MCF 10A (cell line): ENCODE measurements at regions not wholly inside any gene's neighbourhood (a gene's known extent, or its start where the extent isn't known, plus 50 kb on each side); places are given as distances from the start of the nearest gene placed in this dataset.

Source experiments
- BruUV-seq: library from RNA; stranded (reverse); fragments of 400-500 nt; replicated peaks from 2 replicates; lab custom pipeline; 2021; lab: Mats Ljungman, UMichigan
- CTCF ChIA-PET: fragments of 300-600 bp; sonication (Branson Sonifier 250); formaldehyde crosslinking; extraction: SDS; loops from one replicate; lab custom pipeline; 2021; ENCODE audit warnings: antibody characterized with exemption, inconsistent platforms; lab: Yijun Ruan, JAX
- POLR2A ChIA-PET: fragments of 300-600, 350-650 bp; sonication (Branson Sonifier 250); formaldehyde crosslinking; extraction: SDS; loops from one replicate; lab custom pipeline; 2020; ENCODE audit warnings: antibody characterized with exemption, inconsistent platforms; lab: Yijun Ruan, JAX
- DNase-seq: peaks from one replicate; pipeline ENCODE4 v3.0.0-alpha.2; 2018; ENCODE audit not compliant: unreplicated experiment
- H3K27ac Mint-ChIP-seq: one replicate; pipeline ENCODE4 v1.8.0; 2022; ENCODE audit warnings: mild to moderate bottlenecking, low read depth, mixed read lengths; ENCODE audit not compliant: unreplicated experiment
- H3K27me3 Mint-ChIP-seq: one replicate; pipeline ENCODE4 v1.8.0; 2022; ENCODE audit warnings: mixed read lengths; ENCODE audit not compliant: insufficient read depth, unreplicated experiment
- H3K36me3 Mint-ChIP-seq: one replicate; pipeline ENCODE4 v1.8.0; 2022; ENCODE audit warnings: mild to moderate bottlenecking, moderate library complexity, mixed read lengths; ENCODE audit not compliant: insufficient read depth, unreplicated experiment
- H3K4me1 Mint-ChIP-seq: one replicate; pipeline ENCODE4 v1.8.0; 2022; ENCODE audit warnings: mixed read lengths; ENCODE audit not compliant: insufficient read depth, unreplicated experiment
- H3K4me3 Mint-ChIP-seq: one replicate; pipeline ENCODE4 v1.8.0; 2022; ENCODE audit warnings: mild to moderate bottlenecking, moderate library complexity, mixed read lengths; ENCODE audit not compliant: unreplicated experiment
- H3K9me3 Mint-ChIP-seq: one replicate; pipeline ENCODE4 v1.8.0; 2022; ENCODE audit warnings: mixed read lengths; ENCODE audit not compliant: unreplicated experiment
- intact Hi-C: fragments of 100-400 bp; cut with micrococcal nuclease; formaldehyde crosslinking; loops from 2 replicates; pipeline ENCODE4 v1.14.1; 2022
- TF ChIP-seq, protein P1 (sequence below): fragments of 200-600 bp; IDR thresholded peaks from one replicate; pipeline ENCODE4 v1.8.0; 2022; ENCODE audit warnings: antibody characterized with exemption, mild to moderate bottlenecking; ENCODE audit not compliant: unreplicated experiment

DNA sequence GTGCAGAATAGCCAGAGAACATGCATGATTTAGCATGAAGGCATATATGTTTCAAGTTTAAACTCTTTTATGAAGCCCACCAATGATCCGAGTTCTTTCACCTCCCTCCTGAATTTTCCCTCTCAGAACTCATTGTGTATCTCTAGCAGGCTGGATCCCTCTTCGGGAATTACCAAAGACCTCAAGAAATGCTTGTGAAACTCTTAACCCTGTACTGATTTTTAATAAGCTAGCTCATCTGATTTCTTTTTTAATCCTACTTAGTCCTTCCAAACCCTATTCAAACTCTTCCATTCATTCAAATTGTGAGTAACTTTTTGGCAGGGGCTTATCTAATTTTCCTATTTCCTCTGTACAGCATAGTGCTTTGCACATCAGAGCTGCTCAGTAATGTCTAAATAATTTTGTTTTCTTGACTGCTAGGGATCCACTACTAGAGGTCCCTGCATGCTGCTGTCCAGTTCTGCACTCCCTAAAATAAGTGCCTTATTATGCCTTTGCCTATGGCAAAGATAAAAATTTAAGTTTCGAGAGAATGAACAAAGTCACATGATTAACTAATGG lies 723.8 kb downstream of the CDH11 start:
- ChIA-PET POLR2A (interaction anchor here (0.9 kb wide), 1 partner anchor 201 kb away, joined by 3 read pairs; no protein-coding TSS in a partner anchor), CTCF (no interaction called here)
- BruUV-seq = no TSS peak
- Mint-ChIP-seq H3K4me3 (no peak overlapping the region), H3K4me1 (peaks cover 5% of the 10 kb centered on the region), H3K36me3 (peaks cover 2% of the 10 kb centered on the region), H3K27ac (no peak overlapping the region), H3K9me3 (no peaks in the 10 kb centered on the region), H3K27me3 (no peaks in the 10 kb centered on the region)
- no peak for DNase-seq
- TF ChIP-seq, protein P1, sequence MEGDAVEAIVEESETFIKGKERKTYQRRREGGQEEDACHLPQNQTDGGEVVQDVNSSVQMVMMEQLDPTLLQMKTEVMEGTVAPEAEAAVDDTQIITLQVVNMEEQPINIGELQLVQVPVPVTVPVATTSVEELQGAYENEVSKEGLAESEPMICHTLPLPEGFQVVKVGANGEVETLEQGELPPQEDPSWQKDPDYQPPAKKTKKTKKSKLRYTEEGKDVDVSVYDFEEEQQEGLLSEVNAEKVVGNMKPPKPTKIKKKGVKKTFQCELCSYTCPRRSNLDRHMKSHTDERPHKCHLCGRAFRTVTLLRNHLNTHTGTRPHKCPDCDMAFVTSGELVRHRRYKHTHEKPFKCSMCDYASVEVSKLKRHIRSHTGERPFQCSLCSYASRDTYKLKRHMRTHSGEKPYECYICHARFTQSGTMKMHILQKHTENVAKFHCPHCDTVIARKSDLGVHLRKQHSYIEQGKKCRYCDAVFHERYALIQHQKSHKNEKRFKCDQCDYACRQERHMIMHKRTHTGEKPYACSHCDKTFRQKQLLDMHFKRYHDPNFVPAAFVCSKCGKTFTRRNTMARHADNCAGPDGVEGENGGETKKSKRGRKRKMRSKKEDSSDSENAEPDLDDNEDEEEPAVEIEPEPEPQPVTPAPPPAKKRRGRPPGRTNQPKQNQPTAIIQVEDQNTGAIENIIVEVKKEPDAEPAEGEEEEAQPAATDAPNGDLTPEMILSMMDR = no peak
- intact Hi-C loops = no loop called here

DNA sequence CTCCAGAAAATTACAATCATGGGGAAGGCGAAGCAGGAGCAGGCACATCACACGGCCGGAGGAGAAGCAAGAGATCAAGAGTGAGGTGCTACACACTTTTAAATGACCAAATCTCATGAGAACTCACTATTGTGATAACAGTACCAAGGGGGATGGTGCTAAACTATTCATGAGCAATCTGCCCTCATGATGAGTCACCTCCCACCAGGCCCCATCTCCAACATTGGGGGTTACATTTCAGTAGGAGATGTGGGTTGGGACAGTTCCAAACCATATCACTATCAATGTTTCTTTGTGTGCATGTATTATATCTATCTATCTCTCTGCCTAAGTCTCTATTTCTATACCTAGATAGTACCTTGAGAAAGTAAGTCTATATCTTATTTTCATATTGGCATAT lies 724.8 kb downstream of the CDH11 start:
- TF ChIP-seq, protein P1 = no peak

DNA sequence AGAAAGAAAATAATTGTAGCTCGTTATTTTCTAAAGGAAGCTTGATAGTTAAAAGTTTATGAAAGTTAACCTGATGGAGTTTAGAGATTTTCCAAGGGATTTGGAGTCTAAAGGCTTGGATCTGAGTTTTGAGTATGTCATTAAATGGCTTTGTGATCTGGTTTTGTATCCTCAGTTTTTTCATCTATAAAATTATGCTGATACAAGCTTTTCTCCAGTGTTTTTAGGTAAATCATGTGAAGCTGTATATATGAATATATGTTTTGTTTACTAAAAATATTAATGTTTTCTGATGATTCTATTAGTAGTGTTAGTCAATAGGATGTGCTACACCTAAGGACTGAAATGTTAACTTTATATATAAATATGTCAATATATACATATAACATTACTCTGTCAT lies 727.8 kb downstream of the CDH11 start:
- intact Hi-C loops = no loop called here
- POLR2A ChIA-PET = no interaction called here
- Mint-ChIP-seq H3K27me3 (no peaks in the 10 kb centered on the region), H3K9me3 (no peaks in the 10 kb centered on the region), H3K27ac (no peak overlapping the region), H3K4me3 (no peak overlapping the region), H3K4me1 (peaks cover 11% of the 10 kb centered on the region), H3K36me3 (no peaks in the 10 kb centered on the region)
- CTCF ChIA-PET = no interaction called here
- DNase-seq = no peak
- no TSS peak for BruUV-seq
- TF ChIP-seq, protein P1 = no peak

More for the DNA sequence above, 724.8 kb downstream of the CDH11 start:
- H3K27ac Mint-ChIP-seq = no peak overlapping the region
- no TSS peak for BruUV-seq
- CTCF ChIA-PET = no interaction called here
- intact Hi-C loops = no loop called here
- H3K4me3 Mint-ChIP-seq = no peak overlapping the region
- peaks cover 5% of the 10 kb centered on the region for H3K4me1 Mint-ChIP-seq
- DNase-seq = no peak
- H3K27me3 Mint-ChIP-seq = no peaks in the 10 kb centered on the region
- H3K36me3 Mint-ChIP-seq = no peaks in the 10 kb centered on the region
- no peaks in the 10 kb centered on the region for H3K9me3 Mint-ChIP-seq
- POLR2A ChIA-PET = no interaction called here

DNA sequence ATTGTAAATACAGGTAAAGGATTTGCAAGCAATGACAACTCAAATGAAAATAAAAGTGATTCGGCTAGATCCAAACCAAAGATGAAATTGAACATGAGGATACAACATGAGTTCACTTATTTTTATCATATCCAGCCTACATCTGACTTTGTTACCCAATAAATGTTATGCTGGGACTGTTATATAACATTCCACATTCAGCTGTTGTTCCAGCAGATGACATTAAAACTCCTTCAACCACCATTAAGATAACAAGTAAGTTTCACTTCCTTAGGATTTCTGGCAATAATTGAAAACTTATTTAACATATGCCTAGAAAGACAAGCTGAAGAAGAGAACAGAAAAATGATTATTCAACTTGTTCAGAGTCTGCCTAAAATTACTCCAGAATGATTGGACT lies 729.4 kb downstream of the CDH11 start:
- Mint-ChIP-seq H3K4me3 (no peak overlapping the region), H3K27me3 (no peaks in the 10 kb centered on the region), H3K27ac (no peak overlapping the region), H3K36me3 (no peaks in the 10 kb centered on the region), H3K9me3 (no peaks in the 10 kb centered on the region), H3K4me1 (peaks cover 6% of the 10 kb centered on the region)
- ChIA-PET CTCF (no interaction called here), POLR2A (no interaction called here)
- intact Hi-C loops = no loop called here
- TF ChIP-seq, protein P1 = no peak
- no TSS peak for BruUV-seq
- no peak for DNase-seq
